ENCODE measurements at regions not wholly inside any gene's neighbourhood (a gene's known extent, or its start where the extent isn't known, plus 50 kb on each side); places are given as distances from the start of the nearest gene placed in this dataset.

DNA sequence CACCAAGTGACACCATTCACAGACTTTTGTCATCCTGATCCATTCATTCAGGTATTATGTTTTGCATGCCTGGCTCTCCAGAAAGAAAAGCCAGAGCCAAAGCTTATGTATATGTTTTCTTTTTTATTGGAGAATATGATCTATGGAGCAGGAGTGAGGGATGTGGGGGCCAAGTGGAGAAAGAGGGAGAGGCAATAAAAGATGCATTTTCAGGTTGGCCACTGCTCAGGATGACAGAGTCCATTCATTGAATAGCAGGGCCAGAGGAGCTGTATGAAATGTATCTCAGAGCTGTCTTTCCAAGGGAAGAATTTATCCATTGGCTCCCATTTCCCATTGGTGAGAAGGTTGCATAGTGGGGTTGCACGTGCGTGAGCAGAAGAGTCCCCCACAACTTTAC lies 416.1 kb downstream of the ATP23 start:
- no peak overlapping the region for H2BK15ac ChIP-seq (ENCODE audit: low read depth, low read length)
- dilution Hi-C loops (cut with HindIII; ENCODE audit: low sequenced_read_pairs, unreplicated experiment): no loop called here

More for the DNA sequence above, 416.1 kb downstream of the ATP23 start:
- Histone ChIP-seq H4K91ac (ENCODE audit: insufficient read depth, low read depth, low read length) (no peak overlapping the region), H3K23ac (ENCODE audit: low read depth, low read length) (no peak overlapping the region), H3K27me3 (ENCODE audit: control insufficient read depth, insufficient read depth, low read length) (no peaks in the 10 kb centered on the region), H3K56ac (ENCODE audit: extremely low read depth, insufficient read depth, low read length) (no peak overlapping the region), H3K79me1 (ENCODE audit: low read depth in 1 of 2, low read length in 2 of 2) (no peaks in the 10 kb centered on the region), H3K4ac (ENCODE audit: low read depth, low read length) (no peak overlapping the region), H2BK120ac (ENCODE audit: low read depth, low read length) (no peak overlapping the region), H2BK20ac (ENCODE audit: low read depth, low read length) (no peak overlapping the region), H3K18ac (ENCODE audit: low read depth, low read length) (no peak overlapping the region), H2AK9ac (replicated peaks; ENCODE audit: low read depth, low read length, poor library complexity) (no peak overlapping the region), H4K5ac (ENCODE audit: low read depth, low read length) (no peak overlapping the region), H3K36me3 (ENCODE audit: control insufficient read depth, insufficient read depth, low read length) (no peaks in the 10 kb centered on the region), H2BK5ac (ENCODE audit: low read depth, low read length, poor library complexity, severe bottlenecking) (no peak overlapping the region), H2AFZ (replicated peaks; ENCODE audit: low read length, poor library complexity) (no peak overlapping the region), H3K14ac (replicated peaks; ENCODE audit: low read depth, low read length) (no peak overlapping the region), H4K8ac (ENCODE audit: low read depth in 2 of 2, low read length in 2 of 2) (no peak overlapping the region), H4K20me1 (ENCODE audit: insufficient read depth, low read length) (no peaks in the 10 kb centered on the region), H3K9ac (ENCODE audit: low read depth, low read length) (no peak overlapping the region), H2AK5ac (ENCODE audit: low read depth, low read length) (no peak overlapping the region), H3K27ac (ENCODE audit: insufficient read depth, low read length) (no peak overlapping the region), H3K4me3 (ENCODE audit: insufficient read depth, low read depth, low read length) (no peak overlapping the region), H3K9me1 (ENCODE audit: insufficient read depth, low read length) (peaks cover 3% of the 10 kb centered on the region; the same call in 1 of the 2 replicates), H3K4me1 (ENCODE audit: control insufficient read depth, insufficient read depth, low read length) (peaks cover 5% of the 10 kb centered on the region), H3K4me2 (ENCODE audit: low read depth, low read length) (no peak overlapping the region), H3K9me3 (ENCODE audit: control insufficient read depth, insufficient read depth, low read length) (no peaks in the 10 kb centered on the region)
- WGBS, 2 experiments (ENCODE audit: extremely low coverage in 2 of 2, insufficient read length in 1 of 2): no CpG with 5 or more reads among the region's 2 CpGs
- in situ Hi-C loops (cut with MboI; ENCODE audit: low sequenced_read_pairs): loop anchor here (10.0 kb wide), 1 partner anchor 373 kb away; no protein-coding TSS in a partner anchor
- no TSS peak for BruUV-seq (replicated peaks)
- intact Hi-C loops (cut with micrococcal nuclease): no loop called here
- ChIA-PET CTCF (interaction anchor here (1.1 kb wide), 1 partner anchor 9 kb away, joined by 4 read pairs; no protein-coding TSS in a partner anchor), POLR2A (ENCODE audit: unreplicated experiment) (no interaction called here)
- TF ChIP-seq, protein P1, sequence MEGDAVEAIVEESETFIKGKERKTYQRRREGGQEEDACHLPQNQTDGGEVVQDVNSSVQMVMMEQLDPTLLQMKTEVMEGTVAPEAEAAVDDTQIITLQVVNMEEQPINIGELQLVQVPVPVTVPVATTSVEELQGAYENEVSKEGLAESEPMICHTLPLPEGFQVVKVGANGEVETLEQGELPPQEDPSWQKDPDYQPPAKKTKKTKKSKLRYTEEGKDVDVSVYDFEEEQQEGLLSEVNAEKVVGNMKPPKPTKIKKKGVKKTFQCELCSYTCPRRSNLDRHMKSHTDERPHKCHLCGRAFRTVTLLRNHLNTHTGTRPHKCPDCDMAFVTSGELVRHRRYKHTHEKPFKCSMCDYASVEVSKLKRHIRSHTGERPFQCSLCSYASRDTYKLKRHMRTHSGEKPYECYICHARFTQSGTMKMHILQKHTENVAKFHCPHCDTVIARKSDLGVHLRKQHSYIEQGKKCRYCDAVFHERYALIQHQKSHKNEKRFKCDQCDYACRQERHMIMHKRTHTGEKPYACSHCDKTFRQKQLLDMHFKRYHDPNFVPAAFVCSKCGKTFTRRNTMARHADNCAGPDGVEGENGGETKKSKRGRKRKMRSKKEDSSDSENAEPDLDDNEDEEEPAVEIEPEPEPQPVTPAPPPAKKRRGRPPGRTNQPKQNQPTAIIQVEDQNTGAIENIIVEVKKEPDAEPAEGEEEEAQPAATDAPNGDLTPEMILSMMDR (conservative IDR thresholded peaks at IDR 0.05; ENCODE audit: low read depth, low read length): no peak
- TF ChIP-seq MXI1 (IDR thresholded peaks at IDR 0.05; ENCODE audit: borderline replicate concordance, low read depth, low read length) (no peak), CHD1 (IDR thresholded peaks at IDR 0.05; ENCODE audit: low read depth, low read length) (no peak), NFE2L2 (IDR thresholded peaks at IDR 0.05; ENCODE audit: low read depth, low read length) (no peak), POLR2A (IDR thresholded peaks at IDR 0.05; ENCODE audit: low read depth, low read length) (no peak), RAD21 (IDR thresholded peaks at IDR 0.05; ENCODE audit: low read length) (no peak)
- ATAC-seq (ENCODE audit: low read depth) (no peak), DNase-seq (no peak)
